NCI-H2107 treated with DMSO at 0.1 percent for 48 hours (cell line): ENCODE measurements at regions not wholly inside any gene's neighbourhood (a gene's known extent, or its start where the extent isn't known, plus 50 kb on each side); places are given as distances from the start of the nearest gene placed in this dataset.
"Not testable (repeated sequence)": the region's sequence is repeated elsewhere in the genome, so short reads cannot be mapped to it uniquely, and the experiment has no call there.

ENCODE experiments used
- DNase-seq: peaks from one replicate; lab custom pipeline; 2025; ENCODE audit not compliant: unreplicated experiment; lab: John Stamatoyannopoulos, UW

- DNase-seq: no peak
These were observed 1033.5 kb downstream of the EFNA5 start for GRCh38 chr5:106637275-106637674.

- no peak for DNase-seq
These were observed 1036.4 kb downstream of the EFNA5 start for GRCh38 chr5:106634375-106634774.

GRCh38 chr5:106633825-106634224 is 1036.9 kb downstream of the EFNA5 start:
- DNase-seq: no peak

GRCh38 chr5:106628456-106628855 is 1042.3 kb downstream of the EFNA5 start:
- not testable (repeated sequence) for DNase-seq

- DNase-seq: no peak
These were observed 1060.7 kb downstream of the EFNA5 start for GRCh38 chr5:106610041-106610440.

- DNase-seq: no peak
These were observed 1069.1 kb downstream of the EFNA5 start for GRCh38 chr5:106601620-106602019.

- DNase-seq: no peak
These were observed 1069.9 kb downstream of the EFNA5 start for GRCh38 chr5:106600803-106601202.

GRCh38 chr5:106595864-106596263 is 1074.9 kb downstream of the EFNA5 start:
- DNase-seq: no peak

- DNase-seq: no peak
These were observed 1086.5 kb downstream of the EFNA5 start for GRCh38 chr5:106584268-106584667.

- no peak for DNase-seq
These were observed 1092.0 kb downstream of the EFNA5 start for GRCh38 chr5:106578736-106579135.

GRCh38 chr5:106574820-106575219 is 1095.9 kb downstream of the EFNA5 start:
- no peak for DNase-seq

GRCh38 chr5:106566031-106566430 is 1104.7 kb downstream of the EFNA5 start:
- DNase-seq: no peak

GRCh38 chr5:106545325-106545724 is 1125.4 kb downstream of the EFNA5 start:
- DNase-seq: no peak

- no peak for DNase-seq
These were observed 1127.4 kb downstream of the EFNA5 start for GRCh38 chr5:106543330-106543729.

- no peak for DNase-seq
These were observed 1140.6 kb downstream of the EFNA5 start for GRCh38 chr5:106530150-106530549.

- DNase-seq: no peak
These were observed 1145.3 kb downstream of the EFNA5 start for GRCh38 chr5:106525438-106525837.

- no peak for DNase-seq
These were observed 1146.9 kb downstream of the EFNA5 start for GRCh38 chr5:106523852-106524251.

GRCh38 chr5:106522296-106522695 is 1148.4 kb downstream of the EFNA5 start:
- no peak for DNase-seq

- no peak for DNase-seq
These were observed 1149.0 kb downstream of the EFNA5 start for GRCh38 chr5:106521701-106522100.

- DNase-seq: no peak
These were observed 1160.4 kb downstream of the EFNA5 start for GRCh38 chr5:106510321-106510720.

- DNase-seq: no peak
These were observed 1161.8 kb downstream of the EFNA5 start for GRCh38 chr5:106508894-106509293.

GRCh38 chr5:106493910-106494309 is 1176.8 kb downstream of the EFNA5 start:
- no peak for DNase-seq

GRCh38 chr5:106489004-106489403 is 1181.7 kb downstream of the EFNA5 start:
- no peak for DNase-seq

- no peak for DNase-seq
These were observed 1182.3 kb downstream of the EFNA5 start for GRCh38 chr5:106488407-106488806.
